ENCODE measurements at regions not wholly inside any gene's neighbourhood (a gene's known extent, or its start where the extent isn't known, plus 50 kb on each side); places are given as distances from the start of the nearest gene placed in this dataset.
A peak's percentile ranks its signal among the peaks of the same experiment; 100 is the strongest.

GRCh38 chr6:6758915-6759654 lies 170.6 kb downstream of the LY86 start (continued):
- TF ChIP-seq HMBOX1 (IDR thresholded peaks at IDR 0.05) (0 out of 2 replicates have a peak, but pooled peaks have one; percentile 36), HOMEZ (CRISPR knock-in tag; IDR thresholded peaks at IDR 0.05) (no peak), TAF9B (IDR thresholded peaks at IDR 0.05; ENCODE audit: partially characterized antibody) (no peak), KLF6 (CRISPR knock-in tag; IDR thresholded peaks at IDR 0.05; ENCODE audit: borderline replicate concordance) (no peak), SREBF1 (IDR thresholded peaks at IDR 0.05; ENCODE audit: borderline replicate concordance, low read depth, low read length) (no peak), MITF (IDR thresholded peaks at IDR 0.05) (no peak), MCM3 (IDR thresholded peaks at IDR 0.05) (no peak), ZFP91 (CRISPR knock-in tag; IDR thresholded peaks at IDR 0.05) (no peak), ZNF133 (CRISPR knock-in tag; IDR thresholded peaks at IDR 0.05) (no peak), LEF1 (IDR thresholded peaks at IDR 0.05) (no peak), ZNF79 (CRISPR knock-in tag; IDR thresholded peaks at IDR 0.05; ENCODE audit: low read depth) (no peak), ELF1 (tag; IDR thresholded peaks at IDR 0.05) (no peak), RFX1 (IDR thresholded peaks at IDR 0.05) (peak; percentile 97), ZNF165 (CRISPR knock-in tag; IDR thresholded peaks at IDR 0.05; ENCODE audit: borderline replicate concordance) (no peak), SRSF1 (IDR thresholded peaks at IDR 0.05; ENCODE audit: low read depth, low read length) (no peak), HDAC6 (IDR thresholded peaks at IDR 0.05; ENCODE audit: low read depth, low read length) (no peak), E2F5 (CRISPR knock-in tag; IDR thresholded peaks at IDR 0.05) (no peak), ARID3B (CRISPR knock-in tag; IDR thresholded peaks at IDR 0.05; ENCODE audit: borderline replicate concordance) (no peak), ZNF655 (CRISPR knock-in tag; IDR thresholded peaks at IDR 0.05) (no peak)

All from K562 (cell line).